ENCODE measurements at regions not wholly inside any gene's neighbourhood (a gene's known extent, or its start where the extent isn't known, plus 50 kb on each side); places are given as distances from the start of the nearest gene placed in this dataset.
"Not testable (repeated sequence)": the region's sequence is repeated elsewhere in the genome, so short reads cannot be mapped to it uniquely, and the experiment has no call there.

DNA sequence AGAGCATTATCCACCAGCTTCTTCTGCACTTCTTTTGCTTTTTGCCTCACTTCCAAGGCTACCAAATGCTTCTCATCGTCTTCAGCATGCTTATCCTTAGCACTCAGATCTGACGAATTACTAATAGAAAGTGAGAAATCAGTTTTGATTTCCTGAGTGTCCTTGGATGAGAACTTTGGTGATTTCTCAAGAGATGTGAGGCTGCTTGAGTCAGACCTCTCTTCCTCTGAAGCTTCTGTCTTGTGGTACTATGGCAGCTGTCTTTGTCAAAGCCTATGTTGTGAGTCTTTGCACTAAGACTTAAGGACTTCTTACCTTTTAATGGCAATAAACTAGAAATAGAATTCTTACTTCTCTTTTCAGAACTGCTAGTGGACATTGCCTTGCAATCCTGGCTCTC is 169.9 kb downstream of the CPE start:
- DNase-seq, result no peak

DNA sequence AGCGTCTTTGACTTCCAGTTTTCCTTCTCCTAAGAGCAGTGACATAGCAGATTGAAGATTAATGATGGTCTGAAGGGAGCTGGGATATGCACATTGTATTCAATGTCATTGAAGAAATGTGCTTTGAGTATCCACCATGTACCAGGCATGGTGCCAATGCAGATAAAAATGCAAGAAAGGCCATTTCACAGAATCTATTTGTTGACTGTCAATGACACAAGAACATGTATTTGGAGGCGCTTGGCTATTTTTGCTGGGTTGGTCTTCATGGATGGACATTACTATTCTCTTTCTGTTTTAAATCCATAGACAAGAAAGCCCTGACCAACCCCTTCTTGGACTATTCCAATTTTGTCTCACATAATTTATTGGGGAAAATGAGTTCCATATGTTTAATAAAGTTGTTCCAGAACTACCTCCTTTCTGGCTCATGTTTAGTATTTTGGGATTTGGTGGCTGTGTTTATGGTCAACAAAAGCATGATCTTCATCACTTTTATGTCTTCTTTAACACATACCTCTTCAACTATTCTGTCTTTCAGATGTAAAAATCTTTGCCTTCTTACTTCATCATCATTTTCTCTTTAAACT is 174.5 kb downstream of the CPE start:
- DNase-seq, result no peak

DNA sequence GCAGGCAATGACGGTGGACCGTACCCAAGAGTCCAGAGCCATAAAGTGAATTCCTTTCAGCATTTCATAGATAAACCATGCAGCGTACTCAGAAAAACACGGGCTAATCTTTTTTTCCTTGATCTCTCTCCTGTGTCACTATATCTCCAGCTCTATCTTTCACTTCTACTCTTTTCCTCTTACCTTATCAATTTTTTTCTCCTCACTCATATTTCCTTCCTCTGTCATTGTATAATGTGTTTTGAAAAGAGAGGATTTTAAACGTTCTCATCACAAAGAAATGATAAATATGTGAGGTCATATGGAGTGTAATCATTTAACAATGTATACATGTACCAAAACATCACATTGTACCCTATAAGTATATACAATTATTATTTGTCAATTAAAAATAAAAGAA is 176.5 kb downstream of the CPE start:
- no peak for DNase-seq

DNA sequence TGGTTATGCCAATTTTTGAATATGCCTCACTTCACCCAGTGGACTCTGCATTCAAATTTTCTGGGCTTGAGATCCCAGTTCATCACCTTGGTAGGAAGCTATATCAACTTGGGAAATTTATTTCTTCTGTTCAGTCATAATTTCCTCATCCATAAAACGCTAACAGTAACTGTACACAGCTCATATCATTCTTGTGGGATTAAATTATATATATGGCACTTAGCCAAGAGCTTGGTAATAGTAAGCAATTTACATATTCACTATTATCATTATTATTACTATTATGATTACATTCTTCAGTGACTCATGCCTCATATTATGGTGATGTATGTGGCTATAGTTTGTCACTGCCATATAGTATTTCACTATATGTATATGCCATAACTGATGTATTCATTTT is 177.6 kb downstream of the CPE start:
- no peak for DNase-seq

DNA sequence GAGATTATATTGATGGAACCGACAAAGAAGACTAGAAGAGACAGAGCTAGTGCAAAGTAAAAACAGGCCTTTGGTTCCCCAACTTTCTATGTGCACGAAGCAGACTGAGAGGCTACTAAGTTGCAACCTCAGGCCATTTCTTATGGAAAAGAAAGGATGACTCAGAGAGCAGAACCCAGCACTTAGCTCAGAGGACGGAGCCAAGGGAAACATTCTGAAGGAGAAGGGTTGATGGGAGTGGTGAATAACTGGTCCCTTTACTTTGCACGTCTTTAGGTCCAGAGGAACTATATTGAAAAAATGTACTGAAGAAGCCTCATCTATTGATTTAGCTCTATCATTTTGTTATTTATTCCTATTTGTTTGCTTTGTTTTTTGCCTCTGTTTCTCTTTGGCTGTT is 182.1 kb downstream of the CPE start:
- no peak for DNase-seq

DNA sequence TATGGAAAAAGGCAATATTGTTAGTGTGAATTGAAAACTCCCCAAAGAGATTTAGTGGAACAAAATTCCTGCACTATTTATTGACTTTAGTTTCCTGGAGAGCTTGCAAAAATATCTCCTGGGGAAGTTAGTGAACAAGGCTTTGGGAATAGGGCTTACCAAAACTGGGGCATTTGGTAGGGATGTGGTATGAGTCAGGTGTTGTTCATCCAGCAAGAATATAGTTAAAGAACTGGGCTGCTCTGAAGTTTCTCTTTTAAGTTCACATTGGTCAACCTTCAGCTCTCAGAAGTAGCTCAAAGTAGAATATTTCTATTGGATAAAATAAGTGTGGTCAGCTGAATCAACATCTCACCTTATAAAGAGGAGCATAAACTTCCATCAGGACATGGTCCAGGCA is 185.0 kb downstream of the CPE start:
- DNase-seq, result no peak

DNA sequence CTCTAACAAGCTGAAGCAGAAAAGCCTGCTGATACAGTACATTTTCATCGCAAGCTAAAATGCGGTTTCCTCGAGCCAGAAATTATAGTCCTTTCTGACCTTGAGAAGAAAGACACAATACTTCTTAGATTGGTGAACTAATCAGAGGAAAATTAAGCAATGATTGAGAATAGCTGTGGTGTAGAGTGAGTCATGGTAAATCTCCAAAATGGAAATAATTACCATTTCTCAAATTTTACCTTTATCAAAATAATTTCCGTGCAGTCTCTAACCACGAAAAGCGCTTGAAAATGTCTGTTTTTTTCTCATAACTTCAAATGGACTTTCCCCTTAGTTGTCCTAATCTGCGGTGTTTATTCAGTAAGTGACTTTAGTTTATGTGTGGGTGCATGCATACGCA is 190.2 kb downstream of the CPE start:
- no peak for DNase-seq

DNA sequence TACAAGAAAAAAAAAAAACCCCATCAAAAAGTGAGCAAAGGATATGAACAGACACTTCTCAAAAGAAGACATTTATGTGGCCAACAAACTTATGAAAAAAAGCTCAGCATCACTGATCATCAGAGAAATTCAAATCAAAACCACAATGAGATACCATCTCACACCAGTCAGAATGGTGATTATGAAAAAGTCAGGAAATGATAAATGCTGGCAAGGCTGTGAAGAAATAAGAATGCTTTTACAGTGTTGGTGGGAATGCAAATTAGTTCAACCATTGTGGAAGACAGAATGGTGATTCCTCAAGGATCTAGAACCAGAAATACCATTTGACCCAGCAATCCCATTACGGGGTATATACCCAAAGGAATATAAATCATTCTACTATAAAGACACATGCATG is 192.7 kb downstream of the CPE start:
- not testable (repeated sequence) for DNase-seq

DNA sequence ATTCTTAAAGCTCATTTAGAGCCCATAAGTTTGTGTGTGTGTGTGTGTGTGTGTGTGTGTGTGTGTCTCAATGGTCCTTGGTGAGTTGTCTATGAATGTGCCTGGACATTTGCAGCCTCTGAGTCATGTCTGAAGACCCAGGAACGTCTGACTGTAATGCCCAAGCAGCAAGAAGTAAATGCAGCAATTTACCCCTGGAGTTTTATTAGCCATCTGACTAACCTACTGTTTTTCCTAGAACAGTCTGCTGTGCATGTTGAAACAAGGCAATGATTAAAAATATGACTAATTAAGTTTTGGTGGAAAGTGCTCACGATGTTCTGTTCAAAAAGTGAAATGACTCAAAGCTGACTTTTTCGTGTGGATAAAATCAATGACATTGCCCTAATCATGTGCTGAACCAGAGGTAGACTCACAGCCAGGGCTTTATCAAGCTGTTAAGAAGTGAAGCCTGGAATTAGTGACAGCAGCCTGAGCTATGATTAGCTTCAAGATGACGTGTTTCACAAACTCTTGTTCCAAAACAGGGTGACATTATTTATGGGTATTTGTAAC is 201.6 kb downstream of the CPE start:
- DNase-seq, result no peak

DNA sequence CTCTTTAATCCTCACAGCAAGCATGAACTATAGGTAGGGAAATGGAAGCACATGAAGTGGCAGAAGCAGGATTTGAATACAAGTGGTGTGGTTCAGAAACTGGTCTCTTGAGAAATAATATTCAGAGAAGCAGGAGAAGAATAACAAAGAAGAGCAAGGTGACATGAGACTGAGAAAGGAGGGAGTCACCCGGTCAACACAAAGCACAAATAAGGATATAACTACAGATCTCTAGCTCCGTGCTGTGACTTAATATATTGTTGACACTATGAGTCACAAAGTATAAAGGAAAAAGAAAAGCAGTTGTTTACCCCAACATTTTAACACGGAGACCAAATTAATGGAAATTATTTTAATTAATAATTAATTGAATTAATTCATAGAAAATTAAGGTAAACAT is 204.5 kb downstream of the CPE start:
- no peak for DNase-seq

DNA sequence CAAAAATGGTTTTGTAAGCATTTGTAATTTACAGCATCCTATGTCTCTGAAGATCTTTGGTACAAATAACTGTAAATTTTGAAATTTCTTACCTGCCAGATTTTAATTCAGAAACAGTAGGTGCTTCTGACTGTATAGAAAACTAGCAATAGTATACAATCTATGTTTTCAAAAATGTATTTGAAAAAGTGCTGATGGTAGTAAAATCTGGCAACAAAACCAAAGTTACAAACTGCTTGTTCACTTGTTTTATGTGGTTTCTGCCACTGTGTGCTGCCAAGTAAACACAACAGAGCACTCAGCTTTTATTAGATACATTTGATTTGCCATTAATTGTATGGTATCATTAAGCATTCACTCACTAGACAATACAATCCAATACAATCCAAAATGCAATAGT is 206.1 kb downstream of the CPE start:
- no peak for DNase-seq

DNA sequence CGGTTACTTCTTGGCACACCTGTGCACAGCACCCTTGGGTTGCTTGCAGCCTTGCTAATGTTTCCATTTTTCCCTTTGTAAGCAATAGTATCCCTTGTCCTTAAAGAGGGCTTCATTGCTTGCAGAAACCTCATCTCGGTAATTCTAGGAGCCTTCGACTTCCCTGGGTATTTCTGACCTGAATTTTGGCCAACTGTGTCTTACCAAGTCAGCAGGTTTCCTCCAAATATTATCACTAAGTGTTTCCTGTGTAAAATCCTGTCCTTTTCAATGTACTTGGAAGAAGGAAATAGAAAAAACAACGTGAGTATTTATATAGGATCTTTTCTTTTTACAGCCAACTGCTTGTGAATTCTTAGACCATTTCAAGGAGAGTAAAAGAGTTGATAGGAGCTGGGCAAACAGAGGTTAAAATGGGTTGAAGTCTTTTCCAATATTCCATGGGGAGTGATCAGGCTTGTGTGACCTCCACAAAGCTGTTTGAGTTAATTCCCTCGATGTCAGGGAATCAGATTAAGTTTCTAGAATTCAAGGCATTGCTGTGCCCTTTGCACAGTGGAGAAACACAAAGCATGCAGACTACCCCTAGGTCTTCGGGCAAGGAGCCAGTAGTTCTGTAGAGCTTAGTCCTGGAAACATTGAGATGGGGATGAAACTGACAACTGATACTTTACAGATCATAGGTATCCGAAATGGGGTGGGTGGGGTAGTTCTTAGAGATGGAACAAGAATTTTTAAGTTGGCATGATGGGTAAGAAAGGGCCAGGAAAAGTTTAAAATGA is 209.9 kb downstream of the CPE start:
- no peak for DNase-seq

DNA sequence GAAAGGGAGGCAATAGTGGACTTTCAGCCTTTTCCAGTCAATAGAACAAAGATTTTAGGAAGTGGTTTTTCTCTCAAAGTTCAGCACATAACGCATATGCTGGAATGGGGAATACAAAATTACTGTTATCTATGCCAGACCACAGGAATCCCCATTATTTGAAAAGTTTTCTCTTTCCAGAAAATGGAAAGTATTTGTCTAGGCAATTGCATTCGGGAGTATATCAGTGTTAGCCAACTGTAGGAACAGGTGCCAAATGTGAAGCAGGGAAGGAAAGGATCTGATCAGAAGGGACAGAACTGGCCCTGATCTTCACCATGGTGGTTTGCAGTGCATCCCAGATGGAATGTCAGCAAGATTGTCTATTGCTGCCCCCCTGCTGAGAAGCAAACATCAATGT is 213.6 kb downstream of the CPE start:
- DNase-seq, result no peak

DNA sequence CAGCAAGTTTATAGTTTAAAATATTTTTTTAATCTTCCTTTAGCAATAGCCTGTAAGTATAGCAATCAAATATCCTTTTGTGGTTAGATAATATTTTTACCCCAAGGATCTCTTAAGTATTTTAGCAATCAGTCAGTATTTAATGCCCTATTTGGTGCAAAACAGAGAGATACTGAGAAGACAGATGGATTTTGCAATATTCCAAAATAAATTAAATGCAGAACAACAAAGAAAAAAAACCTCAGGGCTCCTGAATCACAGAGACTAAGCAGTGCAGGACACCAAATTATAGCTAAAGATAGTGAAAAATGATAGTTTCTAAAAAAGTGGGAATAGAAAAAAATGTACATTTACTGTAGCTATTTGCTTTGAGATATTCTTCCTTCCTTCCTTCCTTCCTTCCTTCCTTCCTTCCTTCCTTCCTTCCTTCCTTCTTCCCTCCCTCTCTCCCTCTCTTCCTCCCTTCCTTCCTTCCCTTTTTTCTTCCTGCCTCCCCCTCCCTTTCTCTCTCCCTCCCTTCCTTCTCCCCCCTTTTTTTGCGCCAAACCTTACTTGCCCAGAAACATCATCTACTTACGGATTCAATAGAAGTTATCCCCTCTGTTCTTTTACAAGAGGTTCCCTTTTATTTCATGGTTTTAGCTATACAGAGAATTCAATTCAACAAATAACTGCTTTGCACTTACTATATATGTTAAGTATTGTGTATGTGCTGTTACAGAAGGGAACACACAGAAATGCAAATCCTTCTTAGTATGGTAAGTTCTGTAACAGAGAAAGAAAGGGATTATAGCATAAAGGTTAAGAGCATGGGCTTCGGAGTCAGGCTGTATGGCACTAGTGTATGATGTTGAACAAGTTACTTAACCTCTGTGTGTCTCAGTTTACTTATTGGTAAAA is 219.0 kb downstream of the CPE start:
- no peak for DNase-seq

DNA sequence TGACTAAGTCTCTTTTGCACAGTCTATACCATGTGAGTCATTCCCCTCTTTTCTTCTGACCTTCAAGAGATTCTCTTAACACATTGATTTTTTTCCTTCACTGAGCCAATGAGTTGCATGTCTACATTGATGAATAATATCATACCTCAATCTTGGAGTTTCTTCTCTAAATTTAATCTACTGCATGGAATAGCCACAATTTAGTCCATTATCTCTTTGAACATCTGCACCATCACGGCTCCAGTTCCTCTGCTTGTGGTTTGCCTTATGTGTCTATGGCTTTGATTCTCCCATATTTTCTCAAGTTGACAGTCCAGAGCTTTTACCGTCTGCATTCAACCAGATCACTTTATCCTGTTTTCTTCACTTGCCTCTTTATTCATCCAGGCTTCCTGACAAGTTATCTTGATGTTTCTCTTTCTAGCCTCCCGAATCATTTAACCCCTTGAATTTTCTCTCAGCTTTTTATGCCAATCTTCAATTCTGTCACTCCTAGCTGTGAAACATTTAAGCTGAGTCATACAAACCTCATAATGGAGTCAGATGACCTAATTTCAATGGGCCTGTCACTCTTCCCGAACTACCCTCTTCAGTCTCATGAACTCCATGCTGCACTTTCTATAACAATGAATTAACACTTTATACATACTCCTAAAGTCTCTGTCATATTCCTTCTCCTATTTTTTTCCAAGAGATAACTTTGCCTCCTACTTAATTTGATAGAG is 222.3 kb downstream of the CPE start:
- no peak for DNase-seq

DNA sequence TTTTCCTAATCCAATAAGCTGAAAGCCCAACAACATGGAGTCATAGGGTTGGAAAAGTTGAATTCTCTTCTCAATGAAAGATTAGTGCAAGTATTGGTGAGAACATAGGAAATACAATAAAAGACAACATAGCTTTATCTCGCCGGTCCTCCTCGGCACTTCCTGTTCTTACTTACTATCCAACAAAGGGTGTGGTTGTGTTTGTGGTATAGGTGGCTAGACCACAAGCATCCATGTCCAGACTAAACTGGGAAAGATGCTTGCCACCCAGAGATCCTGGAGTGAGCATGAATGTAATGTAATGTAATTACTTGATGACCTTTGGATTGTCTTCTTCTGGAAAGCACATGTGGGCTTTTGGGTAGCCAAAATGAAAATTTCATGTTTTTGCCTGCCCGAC is 223.8 kb downstream of the CPE start:
- DNase-seq, result no peak

DNA sequence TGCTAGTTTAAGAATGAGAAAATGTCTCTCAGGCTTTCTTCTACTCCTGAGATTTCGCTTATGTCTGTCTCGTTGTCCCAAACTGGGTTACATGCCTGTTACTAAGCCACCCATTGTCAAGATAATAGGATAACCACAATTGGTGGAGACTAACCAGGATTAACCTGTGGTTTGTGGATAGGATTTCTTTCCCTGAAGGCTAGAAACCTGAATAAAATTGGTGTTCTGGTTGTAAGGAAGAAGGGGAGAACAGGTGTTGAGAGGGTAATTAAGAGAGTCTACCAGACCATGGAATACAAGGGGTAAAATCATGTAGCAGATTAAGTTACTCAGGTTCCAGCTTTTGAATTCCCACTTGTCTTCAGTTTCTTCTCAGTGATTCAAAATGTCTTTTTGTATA is 225.4 kb downstream of the CPE start:
- no peak for DNase-seq

DNA sequence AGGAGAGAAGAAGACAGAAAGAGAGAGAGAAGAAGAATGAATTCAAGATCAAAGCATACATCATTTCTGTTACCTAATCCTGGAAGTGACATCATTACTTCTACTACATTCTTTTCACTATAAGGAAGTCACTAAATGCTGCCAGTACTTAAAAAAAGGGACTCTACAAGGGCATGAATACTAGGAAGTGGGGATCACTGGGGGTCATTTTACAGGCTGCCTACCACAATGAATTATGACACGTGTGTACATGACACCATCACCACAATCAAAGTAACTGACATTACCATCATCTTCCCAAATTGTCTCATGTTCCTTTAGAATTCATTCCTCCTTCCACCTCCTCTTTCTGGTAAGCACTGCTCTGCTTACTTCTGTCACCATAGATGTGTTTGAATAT is 227.0 kb downstream of the CPE start:
- no peak for DNase-seq

DNA sequence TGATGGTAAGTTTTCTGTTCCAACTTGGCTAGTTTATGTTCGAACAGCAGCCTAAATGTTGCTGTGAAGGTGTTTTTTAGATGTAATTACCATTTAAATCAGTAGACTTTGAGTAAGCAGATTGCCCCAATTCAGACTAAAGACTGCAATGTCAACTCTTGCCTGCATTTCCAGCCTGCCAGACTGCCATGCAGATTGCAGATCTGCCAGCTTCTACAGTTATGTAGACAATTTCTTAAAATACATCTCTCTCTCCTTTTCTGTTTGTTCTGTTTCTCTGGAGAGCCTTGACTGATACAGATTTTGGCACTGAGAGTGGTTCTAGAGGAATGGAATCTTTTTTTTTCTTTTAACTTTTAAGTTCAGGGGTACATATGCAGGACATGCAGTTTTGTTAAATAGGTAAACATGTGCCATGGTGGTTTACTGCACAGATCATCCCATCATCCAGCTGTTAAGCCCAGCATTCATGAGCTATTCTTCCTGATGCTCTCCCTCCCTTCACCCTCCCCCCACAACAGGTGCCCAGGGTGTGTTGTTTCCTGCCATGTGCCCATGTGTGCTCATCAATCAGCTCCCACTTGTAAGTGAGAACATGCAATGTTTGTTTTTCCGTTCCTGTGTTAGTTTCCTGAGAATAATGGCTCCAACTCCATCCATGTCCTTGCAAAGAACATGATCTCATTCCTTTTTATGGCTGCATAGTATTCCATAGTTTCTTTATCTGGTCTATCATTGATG is 227.8 kb downstream of the CPE start:
- DNase-seq, result no peak

DNA sequence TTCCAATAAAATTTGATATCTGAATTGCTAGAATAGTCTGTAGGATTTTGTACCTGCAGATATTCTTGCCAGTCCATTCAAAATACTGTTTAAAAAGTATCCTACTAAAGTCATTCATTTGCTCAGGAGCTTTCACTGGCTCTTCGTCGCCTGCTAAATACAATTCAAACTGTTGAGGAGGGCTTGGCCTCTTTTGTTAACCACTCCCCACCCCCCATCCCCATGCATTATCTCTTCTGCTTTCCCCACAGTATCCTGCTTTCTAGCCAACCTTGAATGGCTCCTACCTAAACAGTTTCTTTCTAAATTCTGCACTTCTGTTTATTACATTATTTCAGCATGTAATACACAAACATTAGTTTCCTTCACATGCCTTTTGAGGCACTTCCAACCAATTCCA is 230.8 kb downstream of the CPE start:
- no peak for DNase-seq

DNA sequence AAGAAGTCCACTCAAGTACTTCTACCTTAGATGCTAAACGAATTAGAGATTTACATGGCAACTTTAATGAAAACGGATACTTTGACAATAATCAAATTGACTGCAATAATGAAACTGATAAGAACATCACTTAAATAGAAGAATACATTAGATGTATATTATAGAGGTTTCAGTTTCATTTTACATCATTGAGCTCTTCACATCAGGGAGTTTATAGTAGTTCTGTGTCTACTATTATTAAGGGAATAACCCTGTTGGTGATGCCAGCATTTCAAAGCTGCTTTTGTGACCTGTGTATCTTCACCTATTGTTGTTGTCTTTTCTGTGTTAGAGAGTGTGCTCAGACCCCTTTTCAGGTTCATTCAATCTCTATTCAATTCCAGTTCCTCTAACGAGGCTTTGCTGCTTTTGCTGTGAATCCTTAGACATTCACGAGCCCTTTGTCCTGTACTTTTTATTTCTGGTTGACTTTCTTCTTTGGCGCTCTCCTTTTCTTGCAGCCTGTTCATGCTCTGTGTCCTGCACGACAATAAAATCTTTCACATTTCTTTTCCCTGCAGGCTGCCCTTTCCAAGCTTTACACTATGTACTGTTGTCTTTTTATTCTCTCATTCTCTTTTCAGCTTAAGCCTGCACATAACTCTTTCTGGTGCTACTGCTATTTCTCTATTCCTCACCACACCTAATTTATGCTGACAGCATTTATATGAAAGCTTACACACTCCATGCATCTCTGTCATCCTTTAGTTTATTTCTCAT is 232.1 kb downstream of the CPE start:
- no peak for DNase-seq

DNA sequence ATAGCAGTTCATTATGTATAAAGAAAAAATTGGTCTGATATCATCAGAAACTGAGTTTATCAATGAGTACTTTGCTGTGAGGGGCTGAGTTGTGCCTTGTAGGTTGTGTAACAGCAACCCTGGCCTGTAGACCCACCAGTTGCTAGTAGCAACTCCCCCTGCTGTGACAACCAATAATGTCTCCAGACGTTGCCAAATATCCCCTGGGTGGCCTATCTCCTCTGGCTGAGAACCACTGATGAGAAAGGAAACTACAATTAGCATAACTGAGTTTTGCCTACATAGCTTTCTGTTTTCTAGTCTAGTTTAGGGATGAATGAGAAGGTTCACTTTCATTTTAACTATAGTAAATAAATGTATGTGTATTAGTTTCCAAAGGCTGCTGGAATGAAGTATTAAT is 234.1 kb downstream of the CPE start:
- no peak for DNase-seq
